Neural cell (in vitro differentiated cells): ENCODE measurements at regions not wholly inside any gene's neighbourhood (a gene's known extent, or its start where the extent isn't known, plus 50 kb on each side); places are given as distances from the start of the nearest gene placed in this dataset.

Experiments
- H2AFZ ChIP-seq: fragments of 200-600, 300-800 bp; sonication (generic), shearing (Covaris generic); 2 replicates; pipeline ENCODE4 v1.6.0; 2014; ENCODE audit warnings: low read depth, mild to moderate bottlenecking, antibody characterized with exemption, low read length, moderate library complexity
- H3F3A ChIP-seq: fragments of 200-600 bp; shearing (Covaris generic); 2 replicates; pipeline ENCODE4 v1.6.1; 2016; ENCODE audit warnings: mild to moderate bottlenecking, moderate library complexity, mixed read lengths, antibody characterized with exemption, low read length; ENCODE audit not compliant: insufficient read depth, poor library complexity, severe bottlenecking
- H3K27ac ChIP-seq: fragments of 200-600, 300-800 bp; sonication (generic), shearing (Covaris generic); 2 replicates; pipeline ENCODE4 v1.5.1; 2014; ENCODE audit warnings: mild to moderate bottlenecking, low read length, moderate library complexity
- H3K27me3 ChIP-seq: fragments of 300-800, 200-600 bp; sonication (generic), shearing (Covaris generic); 2 replicates; pipeline ENCODE4 v1.6.0; 2014; ENCODE audit warnings: mild to moderate bottlenecking, low read depth, low read length, moderate library complexity; ENCODE audit not compliant: insufficient read depth
- H3K36me3 ChIP-seq: fragments of 300-800, 200-600 bp; sonication (generic), shearing (Covaris generic); 2 replicates; pipeline ENCODE4 v1.5.1; 2014; ENCODE audit warnings: mild to moderate bottlenecking, antibody characterized with exemption, low read length, moderate library complexity; ENCODE audit not compliant: insufficient read depth
- H3K4me2 ChIP-seq: fragments of 300-800, 200-600 bp; sonication (generic), shearing (Covaris generic); 2 replicates; pipeline ENCODE4 v1.6.0; 2014; ENCODE audit warnings: mild to moderate bottlenecking, low read length
- H3K4me3 ChIP-seq: fragments of 300-800, 200-600 bp; sonication (generic), shearing (Covaris generic); 2 replicates; pipeline ENCODE4 v1.5.1; 2014; ENCODE audit warnings: mild to moderate bottlenecking, low read length, moderate library complexity
- H3K79me2 ChIP-seq: fragments of 200-600 bp; shearing (Covaris generic); replicated peaks from 2 replicates; pipeline ENCODE4 v1.6.0; 2014; ENCODE audit warnings: mild to moderate bottlenecking, low read length, moderate library complexity; ENCODE audit not compliant: insufficient read depth
- H3K9ac ChIP-seq: fragments of 300-800, 200-600 bp; sonication (generic), shearing (Covaris generic); 2 replicates; pipeline ENCODE4 v1.6.1; 2016; ENCODE audit warnings: mild to moderate bottlenecking, low read length, mixed read lengths
- H3K9me2 ChIP-seq: fragments of 200-600 bp; shearing (Covaris generic); 2 replicates; pipeline ENCODE4 v1.6.1; 2016; ENCODE audit warnings: mild to moderate bottlenecking, low read length, mixed read lengths; ENCODE audit not compliant: insufficient read depth
- H3K9me3 ChIP-seq: fragments of 200-600, 300-800 bp; sonication (generic), shearing (Covaris generic); 2 replicates; pipeline ENCODE4 v1.6.1; 2016; ENCODE audit warnings: mild to moderate bottlenecking, mixed run types, low read length, moderate library complexity, mixed read lengths
- H4K20me1 ChIP-seq: fragments of 200-600 bp; shearing (Covaris generic); 2 replicates; pipeline ENCODE4 v1.6.1; 2016; ENCODE audit warnings: mild to moderate bottlenecking, mixed run types; ENCODE audit not compliant: insufficient read depth
- CTCF ChIP-seq: fragments of 450-650 bp; IDR thresholded peaks from 2 replicates; pipeline ENCODE4 v1.5.1; 2014; ENCODE audit warnings: antibody characterized with exemption, mild to moderate bottlenecking, moderate library complexity; ENCODE audit not compliant: poor library complexity, severe bottlenecking
- EP300 ChIP-seq: fragments of 450-650 bp; conservative IDR thresholded peaks from 2 replicates; pipeline ENCODE4 v1.6.1; 2014; ENCODE audit warnings: antibody characterized with exemption, mild to moderate bottlenecking, moderate library complexity; ENCODE audit not compliant: poor library complexity, severe bottlenecking
- EZH2 ChIP-seq: fragments of 200-600, 300-800 bp; shearing (Covaris generic), sonication (generic); IDR thresholded peaks from 2 replicates; pipeline ENCODE4 v1.6.1; 2014; ENCODE audit warnings: antibody characterized with exemption, low read length, borderline replicate concordance, mild to moderate bottlenecking; ENCODE audit not compliant: insufficient read depth, poor library complexity, severe bottlenecking
- MXI1 ChIP-seq: fragments of 450-650 bp; conservative IDR thresholded peaks from 2 replicates; pipeline ENCODE4 v1.6.1; 2014; ENCODE audit warnings: antibody characterized with exemption, mild to moderate bottlenecking; ENCODE audit not compliant: poor library complexity, severe bottlenecking
- POLR2AphosphoS5 ChIP-seq: IDR thresholded peaks from 2 replicates; pipeline ENCODE4 v1.6.1; 2012
- RAD21 ChIP-seq: fragments of 450-650 bp; conservative IDR thresholded peaks from 2 replicates; pipeline ENCODE4 v1.6.1; 2014; ENCODE audit warnings: antibody characterized with exemption, mild to moderate bottlenecking, moderate library complexity
- SMC3 ChIP-seq: fragments of 450-650 bp; conservative IDR thresholded peaks from 2 replicates; pipeline ENCODE4 v1.6.1; 2014; ENCODE audit warnings: antibody characterized with exemption, mild to moderate bottlenecking, moderate library complexity; ENCODE audit not compliant: poor library complexity
- TAF1 ChIP-seq: IDR thresholded peaks from 2 replicates; pipeline ENCODE4 v1.6.1; 2012; ENCODE audit warnings: low read depth
- TF ChIP-seq, protein P1 (sequence below): IDR thresholded peaks from 2 replicates; pipeline ENCODE4 v1.6.1; 2012; ENCODE audit warnings: borderline replicate concordance

DNA sequence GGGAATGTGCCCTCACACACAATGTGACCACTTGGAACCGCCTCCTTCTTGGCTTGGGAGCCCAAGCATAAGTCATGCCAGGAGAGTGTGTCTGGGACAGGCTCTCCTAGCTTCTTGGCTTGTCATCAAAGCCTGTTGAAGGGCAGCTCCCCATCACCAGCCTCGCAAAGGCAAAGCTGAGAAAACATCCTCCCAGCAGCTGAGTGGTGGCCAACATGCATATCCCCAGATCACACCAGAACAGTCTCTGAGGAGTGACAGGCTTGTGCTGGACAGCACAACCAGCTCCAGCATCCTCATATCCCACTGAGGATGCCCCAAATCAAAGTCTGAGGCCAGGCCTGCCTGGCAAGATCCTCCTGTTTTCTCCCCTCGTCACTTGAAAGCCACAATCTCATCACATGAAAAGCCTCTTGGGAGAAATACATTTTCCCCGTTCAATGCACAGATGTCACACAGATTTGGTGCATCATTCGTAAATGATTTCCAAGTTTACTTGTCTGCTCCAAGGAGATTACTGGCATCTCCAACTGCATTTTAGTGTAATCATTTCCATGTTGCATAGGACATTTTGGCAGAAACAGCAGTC lies 269.3 kb downstream of the TTC32 start:
- Histone ChIP-seq H4K20me1 (no peaks in the 10 kb centered on the region), H3K4me2 (no peak overlapping the region), H3K36me3 (no peaks in the 10 kb centered on the region)

DNA sequence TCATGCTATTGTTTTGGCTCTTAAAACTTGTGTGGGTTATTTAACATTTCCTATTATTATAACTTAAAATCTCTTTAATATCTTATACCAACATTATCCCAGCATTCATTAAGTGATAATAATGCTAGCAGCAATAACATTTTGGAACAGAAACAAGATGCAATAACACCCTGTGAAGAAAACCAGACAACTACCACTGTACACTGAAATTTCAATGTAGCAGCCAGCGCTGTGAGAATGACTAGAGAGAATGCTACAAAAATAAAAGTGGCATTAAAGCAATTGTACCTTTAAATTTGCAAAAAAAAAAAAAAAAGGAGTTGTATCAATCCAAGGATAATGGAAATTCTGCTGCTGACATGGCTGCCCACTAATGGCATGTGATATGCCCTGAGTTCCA lies 269.9 kb downstream of the TTC32 start:
- Histone ChIP-seq H3F3A (no peaks in the 10 kb centered on the region), H3K27ac (no peak overlapping the region), H4K20me1 (no peaks in the 10 kb centered on the region), H3K27me3 (no peaks in the 10 kb centered on the region), H3K9ac (no peak overlapping the region), H3K4me3 (no peak overlapping the region), H3K4me2 (no peak overlapping the region), H2AFZ (no peak overlapping the region), H3K79me2 (no peaks in the 10 kb centered on the region), H3K36me3 (no peaks in the 10 kb centered on the region), H3K9me2 (no peaks in the 10 kb centered on the region), H3K9me3 (peaks cover 2% of the 10 kb centered on the region)
- TF ChIP-seq MXI1 (no peak), SMC3 (no peak), EP300 (no peak), TAF1 (no peak), EZH2 (no peak), POLR2AphosphoS5 (no peak), RAD21 (no peak), CTCF (no peak)
- TF ChIP-seq, protein P1, sequence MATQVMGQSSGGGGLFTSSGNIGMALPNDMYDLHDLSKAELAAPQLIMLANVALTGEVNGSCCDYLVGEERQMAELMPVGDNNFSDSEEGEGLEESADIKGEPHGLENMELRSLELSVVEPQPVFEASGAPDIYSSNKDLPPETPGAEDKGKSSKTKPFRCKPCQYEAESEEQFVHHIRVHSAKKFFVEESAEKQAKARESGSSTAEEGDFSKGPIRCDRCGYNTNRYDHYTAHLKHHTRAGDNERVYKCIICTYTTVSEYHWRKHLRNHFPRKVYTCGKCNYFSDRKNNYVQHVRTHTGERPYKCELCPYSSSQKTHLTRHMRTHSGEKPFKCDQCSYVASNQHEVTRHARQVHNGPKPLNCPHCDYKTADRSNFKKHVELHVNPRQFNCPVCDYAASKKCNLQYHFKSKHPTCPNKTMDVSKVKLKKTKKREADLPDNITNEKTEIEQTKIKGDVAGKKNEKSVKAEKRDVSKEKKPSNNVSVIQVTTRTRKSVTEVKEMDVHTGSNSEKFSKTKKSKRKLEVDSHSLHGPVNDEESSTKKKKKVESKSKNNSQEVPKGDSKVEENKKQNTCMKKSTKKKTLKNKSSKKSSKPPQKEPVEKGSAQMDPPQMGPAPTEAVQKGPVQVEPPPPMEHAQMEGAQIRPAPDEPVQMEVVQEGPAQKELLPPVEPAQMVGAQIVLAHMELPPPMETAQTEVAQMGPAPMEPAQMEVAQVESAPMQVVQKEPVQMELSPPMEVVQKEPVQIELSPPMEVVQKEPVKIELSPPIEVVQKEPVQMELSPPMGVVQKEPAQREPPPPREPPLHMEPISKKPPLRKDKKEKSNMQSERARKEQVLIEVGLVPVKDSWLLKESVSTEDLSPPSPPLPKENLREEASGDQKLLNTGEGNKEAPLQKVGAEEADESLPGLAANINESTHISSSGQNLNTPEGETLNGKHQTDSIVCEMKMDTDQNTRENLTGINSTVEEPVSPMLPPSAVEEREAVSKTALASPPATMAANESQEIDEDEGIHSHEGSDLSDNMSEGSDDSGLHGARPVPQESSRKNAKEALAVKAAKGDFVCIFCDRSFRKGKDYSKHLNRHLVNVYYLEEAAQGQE, result no peak

More for the DNA sequence above, 269.3 kb downstream of the TTC32 start:
- peaks cover 2% of the 10 kb centered on the region for H3K9me3 ChIP-seq
- H3K27me3 ChIP-seq, result no peaks in the 10 kb centered on the region
- H2AFZ ChIP-seq, result no peak overlapping the region
- no peak overlapping the region for H3K9ac ChIP-seq
- no peak for TF ChIP-seq EZH2
- no peak for TF ChIP-seq MXI1
- no peak for TF ChIP-seq RAD21
- TF ChIP-seq, protein P1, result no peak
- TF ChIP-seq POLR2AphosphoS5, result no peak
- TF ChIP-seq CTCF, result no peak
- TF ChIP-seq SMC3, result no peak
- no peak for TF ChIP-seq TAF1
- TF ChIP-seq EP300, result no peak
- no peaks in the 10 kb centered on the region for H3F3A ChIP-seq
- no peaks in the 10 kb centered on the region for H3K79me2 ChIP-seq
- no peak overlapping the region for H3K27ac ChIP-seq
- H3K4me3 ChIP-seq, result no peak overlapping the region
- H3K9me2 ChIP-seq, result no peaks in the 10 kb centered on the region
